ENCODE measurements at regions not wholly inside any gene's neighbourhood (a gene's known extent, or its start where the extent isn't known, plus 50 kb on each side); places are given as distances from the start of the nearest gene placed in this dataset.

DNA sequence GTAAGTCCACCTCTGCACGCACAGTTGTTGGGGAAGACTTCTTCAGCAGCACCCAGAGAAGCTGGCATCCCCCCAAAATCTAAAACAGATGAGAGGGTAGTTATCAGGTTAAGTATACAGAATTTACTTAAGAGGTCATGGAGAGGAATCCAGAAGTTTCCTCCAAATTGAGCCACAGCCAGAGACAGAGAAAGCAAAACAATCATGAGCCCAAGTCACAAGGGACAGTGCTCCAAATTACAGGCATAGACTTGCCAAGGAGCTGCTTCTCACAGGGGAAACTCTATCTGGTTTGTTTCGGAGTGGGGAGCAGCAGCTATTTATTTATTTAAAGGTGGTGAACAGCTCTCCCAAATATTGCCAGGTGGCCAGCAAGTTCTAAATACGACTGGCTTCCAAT lies 308.4 kb downstream of the SKIDA1 start (continued):
- TF ChIP-seq CHD7 (IDR thresholded peaks at IDR 0.05; ENCODE audit: insufficient replicate concordance, low read length) (no peak), SUZ12 (IDR thresholded peaks at IDR 0.05; ENCODE audit: low read length) (no peak), BACH1 (IDR thresholded peaks at IDR 0.05; ENCODE audit: low read length) (no peak), HDAC2 (IDR thresholded peaks at IDR 0.05; ENCODE audit: borderline replicate concordance in 1 of 2, low read depth in 2 of 2, low read length in 2 of 2) (no peak), NRF1 (IDR thresholded peaks at IDR 0.05; ENCODE audit: low read depth, low read length) (no peak), PHF8 (conservative IDR thresholded peaks at IDR 0.05; ENCODE audit: low read depth, low read length) (no peak), GABPA (IDR thresholded peaks at IDR 0.05; ENCODE audit: borderline replicate concordance, insufficient read depth, low read length) (no peak), SAP30 (IDR thresholded peaks at IDR 0.05; ENCODE audit: insufficient read depth, insufficient replicate concordance, low read length) (no peak), SIX5 (IDR thresholded peaks at IDR 0.05; ENCODE audit: low read depth, low read length) (no peak), NANOG (IDR thresholded peaks at IDR 0.05; ENCODE audit: insufficient read depth, low read depth, low read length, poor library complexity, severe bottlenecking) (no peak), POLR2AphosphoS5 (IDR thresholded peaks at IDR 0.05; ENCODE audit: low read depth, low read length) (no peak)
- TF ChIP-seq, protein P1, sequence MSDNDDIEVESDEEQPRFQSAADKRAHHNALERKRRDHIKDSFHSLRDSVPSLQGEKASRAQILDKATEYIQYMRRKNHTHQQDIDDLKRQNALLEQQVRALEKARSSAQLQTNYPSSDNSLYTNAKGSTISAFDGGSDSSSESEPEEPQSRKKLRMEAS (IDR thresholded peaks at IDR 0.05), result no peak
